Osteocyte (in vitro differentiated cells): ENCODE measurements at regions not wholly inside any gene's neighbourhood (a gene's known extent, or its start where the extent isn't known, plus 50 kb on each side); places are given as distances from the start of the nearest gene placed in this dataset.

ENCODE experiments used
- DNase-seq: peaks from one replicate; pipeline ENCODE4 v3.0.0; 2021; ENCODE audit warnings: mixed read lengths; ENCODE audit not compliant: unreplicated experiment; ENCODE audit errors: extremely low spot score
- H3K27ac Mint-ChIP-seq: one replicate; pipeline ENCODE4 v1.8.0; 2021; ENCODE audit warnings: mild to moderate bottlenecking, mixed read lengths; ENCODE audit not compliant: unreplicated experiment
- H3K27me3 Mint-ChIP-seq: one replicate; pipeline ENCODE4 v1.8.0; 2021; ENCODE audit warnings: mixed read lengths; ENCODE audit not compliant: unreplicated experiment
- H3K36me3 Mint-ChIP-seq: one replicate; pipeline ENCODE4 v1.8.0; 2021; ENCODE audit warnings: mixed read lengths; ENCODE audit not compliant: unreplicated experiment
- H3K4me1 Mint-ChIP-seq: one replicate; pipeline ENCODE4 v1.8.0; 2021; ENCODE audit warnings: mixed read lengths; ENCODE audit not compliant: unreplicated experiment
- H3K4me3 Mint-ChIP-seq: one replicate; pipeline ENCODE4 v1.8.0; 2021; ENCODE audit warnings: mild to moderate bottlenecking, moderate library complexity, mixed read lengths; ENCODE audit not compliant: unreplicated experiment
- H3K9me3 Mint-ChIP-seq: one replicate; pipeline ENCODE4 v1.8.0; 2021; ENCODE audit warnings: mixed read lengths; ENCODE audit not compliant: unreplicated experiment
- CTCF ChIP-seq: fragments of 200-600 bp; sonication (generic); IDR thresholded peaks from 2 replicates; pipeline ENCODE4 v1.5.0; 2021; ENCODE audit warnings: antibody characterized with exemption, mild to moderate bottlenecking, moderate library complexity

- no peak for DNase-seq
- peak; percentile 77 for TF ChIP-seq CTCF
- Mint-ChIP-seq H3K4me3 (no peak overlapping the region), H3K9me3 (no peaks in the 10 kb centered on the region), H3K27ac (no peak overlapping the region), H3K36me3 (no peaks in the 10 kb centered on the region), H3K4me1 (peaks cover 1% of the 10 kb centered on the region), H3K27me3 (peaks cover 2% of the 10 kb centered on the region)
Observed at GRCh38 chr3:107271787-107272387, 105.4 kb upstream of the CCDC54 start.

GRCh38 chr3:107272471-107272870 lies 104.8 kb upstream of the CCDC54 start:
- Mint-ChIP-seq H3K27me3 (peaks cover 2% of the 10 kb centered on the region), H3K36me3 (no peaks in the 10 kb centered on the region), H3K9me3 (no peaks in the 10 kb centered on the region), H3K4me1 (peaks cover 1% of the 10 kb centered on the region), H3K4me3 (no peak overlapping the region), H3K27ac (no peak overlapping the region)
- no peak for TF ChIP-seq CTCF
- DNase-seq, result no peak

- Mint-ChIP-seq H3K27ac (no peak overlapping the region), H3K27me3 (peaks cover 2% of the 10 kb centered on the region), H3K4me1 (peaks cover 1% of the 10 kb centered on the region), H3K9me3 (no peaks in the 10 kb centered on the region), H3K36me3 (no peaks in the 10 kb centered on the region), H3K4me3 (no peak overlapping the region)
- DNase-seq, result no peak
- TF ChIP-seq CTCF, result no peak
Observed at GRCh38 chr3:107272885-107273284, 104.4 kb upstream of the CCDC54 start.

GRCh38 chr3:107273771-107274170 lies 103.5 kb upstream of the CCDC54 start:
- no peaks in the 10 kb centered on the region for H3K9me3 Mint-ChIP-seq
- H3K36me3 Mint-ChIP-seq, result no peaks in the 10 kb centered on the region
- H3K27me3 Mint-ChIP-seq, result peaks cover 2% of the 10 kb centered on the region
- no peak overlapping the region for H3K27ac Mint-ChIP-seq
- no peak for DNase-seq
- TF ChIP-seq CTCF, result no peak
- peaks cover 1% of the 10 kb centered on the region for H3K4me1 Mint-ChIP-seq
- no peak overlapping the region for H3K4me3 Mint-ChIP-seq

GRCh38 chr3:107275511-107275910 lies 101.7 kb upstream of the CCDC54 start:
- Mint-ChIP-seq H3K27me3 (peaks cover 2% of the 10 kb centered on the region), H3K36me3 (peaks cover 2% of the 10 kb centered on the region), H3K9me3 (no peaks in the 10 kb centered on the region), H3K27ac (no peak overlapping the region), H3K4me1 (peaks cover 1% of the 10 kb centered on the region), H3K4me3 (no peak overlapping the region)
- TF ChIP-seq CTCF, result no peak
- no peak for DNase-seq
